ENCODE measurements at regions not wholly inside any gene's neighbourhood (a gene's known extent, or its start where the extent isn't known, plus 50 kb on each side); places are given as distances from the start of the nearest gene placed in this dataset.

DNA sequence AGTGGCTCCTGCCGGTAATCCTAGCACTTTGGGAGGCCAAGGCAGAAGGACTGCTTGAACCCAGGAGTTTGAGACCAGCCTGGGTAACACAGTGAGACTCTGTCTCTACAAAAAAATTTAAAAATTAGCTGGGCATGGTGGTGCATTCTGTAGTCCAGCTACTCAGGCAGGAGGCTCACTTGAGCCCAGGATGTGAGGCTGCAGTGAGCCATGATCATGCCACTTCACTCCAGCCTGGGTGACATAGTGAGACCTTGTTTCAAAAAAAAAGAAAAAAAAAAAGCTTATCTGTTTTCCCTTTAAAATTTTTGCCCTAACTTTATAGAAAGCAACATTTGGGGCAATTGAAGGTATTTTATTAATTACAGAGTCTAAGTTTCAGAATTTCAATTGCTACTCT lies 486.0 kb downstream of the BCAT1 start:
- no peak overlapping the region for H3K27ac Mint-ChIP-seq
- no peaks in the 10 kb centered on the region for H3K27me3 Mint-ChIP-seq
- CTCF ChIA-PET, result no interaction called here

DNA sequence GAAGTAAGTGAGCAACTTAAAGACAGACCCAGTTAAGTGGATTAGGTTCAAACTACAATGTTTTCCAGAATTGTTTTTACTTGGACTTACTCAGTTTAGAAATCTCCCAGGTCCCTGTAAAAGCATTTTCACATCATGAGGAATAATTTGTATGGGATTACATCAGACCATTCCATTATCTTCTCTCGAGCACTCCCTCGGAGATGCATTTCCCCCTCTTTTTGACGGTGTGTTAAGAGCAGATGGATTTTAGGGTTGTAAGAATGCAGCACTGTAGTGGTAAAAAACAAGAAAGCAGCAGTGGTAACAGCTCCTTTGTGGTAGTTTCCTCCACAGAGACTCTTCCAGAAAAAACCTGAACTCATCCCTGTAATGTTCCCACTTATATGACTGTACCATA lies 488.4 kb downstream of the BCAT1 start:
- ATAC-seq (no peak), DNase-seq (no peak)
- H3K9me3 Mint-ChIP-seq (ENCODE audit: low read depth), result no peaks in the 10 kb centered on the region
- CTCF ChIA-PET, result no interaction called here
- no peak overlapping the region for H3K27ac Mint-ChIP-seq
- H3K4me1 Mint-ChIP-seq, result no peaks in the 10 kb centered on the region
- no peaks in the 10 kb centered on the region for H3K27me3 Mint-ChIP-seq
- no peak overlapping the region for H3K4me3 Mint-ChIP-seq
- H3K36me3 Mint-ChIP-seq, result no peaks in the 10 kb centered on the region

More for the DNA sequence above, 486.0 kb downstream of the BCAT1 start:
- ATAC-seq (no peak), DNase-seq (no peak)
- Mint-ChIP-seq H3K4me1 (no peaks in the 10 kb centered on the region), H3K9me3 (ENCODE audit: low read depth) (no peaks in the 10 kb centered on the region), H3K36me3 (no peaks in the 10 kb centered on the region), H3K4me3 (no peak overlapping the region)

GRCh38 chr12:24460099-24460498 lies 488.8 kb downstream of the BCAT1 start:
- H3K27me3 Mint-ChIP-seq, result no peaks in the 10 kb centered on the region
- no peaks in the 10 kb centered on the region for H3K9me3 Mint-ChIP-seq (ENCODE audit: low read depth)
- no peaks in the 10 kb centered on the region for H3K36me3 Mint-ChIP-seq
- ATAC-seq, result no peak
- CTCF ChIA-PET, result no interaction called here
- H3K27ac Mint-ChIP-seq, result no peak overlapping the region
- H3K4me1 Mint-ChIP-seq, result no peaks in the 10 kb centered on the region
- no peak for DNase-seq
- no peak overlapping the region for H3K4me3 Mint-ChIP-seq

GRCh38 chr12:24455811-24456210 lies 493.1 kb downstream of the BCAT1 start:
- no peak for ATAC-seq
- Mint-ChIP-seq H3K4me3 (no peak overlapping the region), H3K36me3 (no peaks in the 10 kb centered on the region), H3K4me1 (no peaks in the 10 kb centered on the region), H3K9me3 (ENCODE audit: low read depth) (no peaks in the 10 kb centered on the region), H3K27ac (no peak overlapping the region), H3K27me3 (no peaks in the 10 kb centered on the region)
- no peak for DNase-seq
- CTCF ChIA-PET, result no interaction called here

GRCh38 chr12:24447678-24448077 lies 498.2 kb upstream of the SOX5 start:
- DNase-seq (no peak), ATAC-seq (no peak)
- Mint-ChIP-seq H3K4me3 (no peak overlapping the region), H3K27me3 (no peaks in the 10 kb centered on the region), H3K4me1 (no peaks in the 10 kb centered on the region), H3K36me3 (no peaks in the 10 kb centered on the region), H3K9me3 (ENCODE audit: low read depth) (no peaks in the 10 kb centered on the region), H3K27ac (no peak overlapping the region)
- CTCF ChIA-PET, result no interaction called here

DNA sequence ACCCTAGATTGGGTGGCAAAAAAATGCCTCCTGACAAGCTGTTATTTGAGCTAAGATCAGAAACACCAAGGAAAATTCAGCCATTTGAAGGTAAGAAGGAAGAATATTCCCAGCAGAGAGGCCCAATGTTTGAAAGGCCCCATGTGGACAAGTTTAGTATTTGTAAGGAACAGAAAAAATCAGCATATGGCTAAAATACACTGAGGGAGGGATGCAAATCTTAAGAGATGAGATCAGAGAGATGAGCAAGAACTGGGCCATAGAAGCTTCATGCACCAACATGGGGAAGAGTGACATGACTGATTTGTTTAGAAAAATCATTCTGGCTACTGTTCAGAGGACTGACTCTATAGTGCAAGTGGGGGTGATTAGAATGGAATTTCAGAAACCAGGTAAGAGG lies 496.8 kb upstream of the SOX5 start:
- Mint-ChIP-seq H3K27me3 (no peaks in the 10 kb centered on the region), H3K36me3 (no peaks in the 10 kb centered on the region), H3K9me3 (ENCODE audit: low read depth) (no peaks in the 10 kb centered on the region), H3K4me3 (no peak overlapping the region), H3K4me1 (no peaks in the 10 kb centered on the region), H3K27ac (no peak overlapping the region)
- ATAC-seq, result no peak
- CTCF ChIA-PET, result no interaction called here
- DNase-seq, result no peak

DNA sequence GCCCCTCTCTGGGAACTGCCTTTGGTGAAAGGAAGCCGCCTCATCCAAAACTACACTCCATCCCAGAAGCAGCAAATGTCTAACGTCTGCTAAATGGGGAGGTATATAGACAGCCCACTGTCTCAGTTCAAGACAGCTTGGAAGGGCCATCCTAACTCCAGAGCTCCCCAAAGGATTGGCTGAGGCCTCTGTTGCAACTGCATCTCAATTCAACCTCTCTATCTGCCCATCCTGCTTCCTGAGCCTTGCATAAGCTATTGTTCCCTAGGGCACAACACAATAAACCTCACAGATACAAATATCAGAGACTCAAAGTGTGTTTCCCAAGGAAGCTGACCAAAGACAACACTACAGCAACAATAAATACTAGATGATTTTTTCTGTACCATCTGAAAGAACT lies 495.2 kb upstream of the SOX5 start:
- Mint-ChIP-seq H3K9me3 (ENCODE audit: low read depth) (no peaks in the 10 kb centered on the region), H3K36me3 (no peaks in the 10 kb centered on the region), H3K27ac (no peak overlapping the region), H3K27me3 (no peaks in the 10 kb centered on the region), H3K4me1 (no peaks in the 10 kb centered on the region), H3K4me3 (no peak overlapping the region)
- DNase-seq, result no peak
- no peak for ATAC-seq
- CTCF ChIA-PET, result no interaction called here

- Mint-ChIP-seq H3K9me3 (ENCODE audit: low read depth) (no peaks in the 10 kb centered on the region), H3K4me3 (no peak overlapping the region), H3K27ac (no peak overlapping the region), H3K4me1 (no peaks in the 10 kb centered on the region), H3K27me3 (no peaks in the 10 kb centered on the region), H3K36me3 (no peaks in the 10 kb centered on the region)
- CTCF ChIA-PET, result no interaction called here
- ATAC-seq (no peak), DNase-seq (no peak)
Observed at GRCh38 chr12:24441458-24441857, 492.0 kb upstream of the SOX5 start.

DNA sequence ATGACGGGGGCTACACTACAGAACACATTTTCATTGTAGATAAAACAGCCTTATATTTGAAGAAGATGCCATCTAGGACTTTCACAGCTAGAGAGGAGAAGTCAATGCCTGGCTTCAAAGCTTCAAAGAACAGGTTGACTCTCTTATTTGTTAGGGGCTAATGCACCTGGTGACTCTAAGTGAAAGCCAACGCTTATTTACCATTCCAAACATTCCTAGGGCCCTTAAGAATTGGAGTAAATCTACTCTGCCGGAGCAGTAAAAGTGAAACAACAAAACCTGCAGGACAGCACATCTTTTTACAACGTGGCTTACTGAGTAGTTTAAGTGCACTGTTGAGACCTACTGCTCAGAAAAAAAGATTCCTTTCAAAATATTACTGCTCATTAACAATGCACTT lies 487.2 kb upstream of the SOX5 start:
- Mint-ChIP-seq H3K9me3 (ENCODE audit: low read depth) (no peaks in the 10 kb centered on the region), H3K4me1 (no peaks in the 10 kb centered on the region), H3K4me3 (no peak overlapping the region), H3K27me3 (no peaks in the 10 kb centered on the region), H3K36me3 (no peaks in the 10 kb centered on the region), H3K27ac (no peak overlapping the region)
- CTCF ChIA-PET, result no interaction called here
- no peak for ATAC-seq
- DNase-seq, result no peak

GRCh38 chr12:24431872-24432271 lies 482.4 kb upstream of the SOX5 start:
- no peak for ATAC-seq
- CTCF ChIA-PET, result no interaction called here
- H3K36me3 Mint-ChIP-seq, result no peaks in the 10 kb centered on the region

DNA sequence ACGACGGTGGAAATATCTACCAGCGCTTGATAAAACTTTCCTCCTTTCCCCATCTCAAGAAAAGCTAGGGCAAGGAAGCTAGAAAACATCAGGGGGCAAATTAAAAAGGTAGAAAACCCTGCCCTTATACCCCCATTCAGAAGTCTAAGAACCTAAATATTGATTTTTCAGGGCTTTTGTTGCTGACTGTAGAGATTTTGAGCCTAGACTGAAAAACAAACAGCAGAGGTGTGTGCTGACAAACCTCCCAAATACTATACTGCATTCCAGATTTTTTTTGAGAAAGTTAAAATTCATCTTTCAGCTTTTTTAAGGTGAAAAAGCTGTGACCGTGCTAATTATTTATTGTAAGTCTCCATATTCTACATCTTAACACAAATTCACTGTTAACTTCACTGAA lies 478.3 kb upstream of the SOX5 start:
- DNase-seq (no peak), ATAC-seq (no peak)
- Mint-ChIP-seq H3K4me3 (no peak overlapping the region), H3K27me3 (no peaks in the 10 kb centered on the region), H3K4me1 (peaks cover 5% of the 10 kb centered on the region), H3K36me3 (no peaks in the 10 kb centered on the region), H3K27ac (no peak overlapping the region), H3K9me3 (ENCODE audit: low read depth) (no peaks in the 10 kb centered on the region)
- CTCF ChIA-PET, result no interaction called here

More at GRCh38 chr12:24431872-24432271, 482.4 kb upstream of the SOX5 start:
- Mint-ChIP-seq H3K27ac (no peak overlapping the region), H3K9me3 (ENCODE audit: low read depth) (no peaks in the 10 kb centered on the region), H3K27me3 (no peaks in the 10 kb centered on the region), H3K4me1 (no peaks in the 10 kb centered on the region), H3K4me3 (no peak overlapping the region)
- DNase-seq, result no peak

DNA sequence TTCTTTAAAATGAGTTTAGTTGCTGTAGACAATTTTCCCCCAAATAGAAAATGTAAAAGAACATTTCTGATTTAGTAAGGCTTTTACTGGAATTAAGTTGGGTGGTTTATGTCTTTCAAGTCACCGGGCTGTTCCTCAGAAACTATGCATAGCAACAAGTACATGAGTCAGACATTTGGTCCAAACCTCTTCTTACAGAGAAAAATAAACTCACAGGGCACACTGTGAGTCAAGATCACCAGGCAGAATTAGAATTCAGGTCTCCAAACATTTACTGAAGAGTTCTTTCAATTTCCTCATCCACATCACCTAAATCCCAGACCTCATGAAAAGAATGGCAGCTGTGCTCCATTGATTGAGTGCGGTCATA lies 476.1 kb upstream of the SOX5 start:
- no peak for ATAC-seq
- Mint-ChIP-seq H3K4me3 (no peak overlapping the region), H3K27me3 (no peaks in the 10 kb centered on the region), H3K36me3 (no peaks in the 10 kb centered on the region), H3K4me1 (peaks cover 5% of the 10 kb centered on the region), H3K27ac (no peak overlapping the region), H3K9me3 (ENCODE audit: low read depth) (peaks cover 2% of the 10 kb centered on the region)
- CTCF ChIA-PET, result no interaction called here
- DNase-seq, result no peak

- Mint-ChIP-seq H3K27me3 (no peaks in the 10 kb centered on the region), H3K4me3 (no peak overlapping the region), H3K4me1 (peaks cover 5% of the 10 kb centered on the region), H3K36me3 (no peaks in the 10 kb centered on the region), H3K9me3 (ENCODE audit: low read depth) (peaks cover 2% of the 10 kb centered on the region), H3K27ac (no peak overlapping the region)
- DNase-seq (no peak), ATAC-seq (no peak)
- CTCF ChIA-PET, result no interaction called here
Observed at GRCh38 chr12:24424889-24425600, 475.6 kb upstream of the SOX5 start.

DNA sequence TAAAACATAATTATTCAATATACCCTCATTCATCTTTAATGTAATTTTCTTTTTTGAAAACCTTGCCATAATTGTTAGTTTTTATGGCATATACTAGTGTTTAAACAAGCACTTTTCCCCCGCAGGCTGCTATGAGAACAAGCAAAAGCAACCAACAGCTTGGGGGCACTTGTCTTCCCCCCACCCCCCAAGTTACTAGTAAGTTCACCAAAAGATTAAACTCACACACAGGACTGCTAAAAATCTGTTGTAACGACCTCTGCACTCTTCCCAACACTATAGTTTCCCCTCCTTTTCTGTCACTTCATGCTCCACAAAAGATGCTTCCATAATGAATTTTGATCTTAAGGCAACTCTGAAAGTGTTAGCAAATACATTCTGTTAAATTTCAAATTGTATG lies 474.9 kb upstream of the SOX5 start:
- ATAC-seq (no peak), DNase-seq (no peak)
- peaks cover 2% of the 10 kb centered on the region for H3K9me3 Mint-ChIP-seq (ENCODE audit: low read depth)
- H3K4me1 Mint-ChIP-seq, result peaks cover 5% of the 10 kb centered on the region
- CTCF ChIA-PET, result no interaction called here
- H3K27ac Mint-ChIP-seq, result no peak overlapping the region
- no peaks in the 10 kb centered on the region for H3K27me3 Mint-ChIP-seq
- H3K36me3 Mint-ChIP-seq, result no peaks in the 10 kb centered on the region
- no peak overlapping the region for H3K4me3 Mint-ChIP-seq

DNA sequence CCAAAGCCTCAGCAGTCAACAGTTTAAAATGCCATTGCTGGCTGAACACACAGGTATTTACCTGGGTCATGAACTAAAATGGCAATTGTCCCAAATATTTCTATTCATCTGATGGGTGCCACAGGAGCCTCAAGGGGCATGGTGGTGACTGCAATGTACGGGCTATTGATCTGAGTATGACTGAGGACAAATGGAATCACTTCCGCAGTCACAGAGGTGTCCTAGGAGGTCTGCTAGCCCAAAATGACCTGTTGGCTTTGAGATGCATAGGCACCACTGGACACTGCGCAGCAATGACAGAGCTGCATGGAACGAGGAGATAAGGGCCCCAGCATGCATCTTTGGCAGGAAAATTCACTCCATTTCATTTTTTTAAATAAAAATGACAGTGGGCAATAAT lies 474.1 kb upstream of the SOX5 start:
- peaks cover 5% of the 10 kb centered on the region for H3K4me1 Mint-ChIP-seq
- H3K4me3 Mint-ChIP-seq, result no peak overlapping the region
- H3K27ac Mint-ChIP-seq, result no peak overlapping the region
- no peak for ATAC-seq
- H3K27me3 Mint-ChIP-seq, result no peaks in the 10 kb centered on the region
- CTCF ChIA-PET, result no interaction called here
- H3K36me3 Mint-ChIP-seq, result no peaks in the 10 kb centered on the region
- H3K9me3 Mint-ChIP-seq (ENCODE audit: low read depth), result peaks cover 2% of the 10 kb centered on the region
- no peak for DNase-seq
